GM18868 (cell line): ENCODE measurements at regions not wholly inside any gene's neighbourhood (a gene's known extent, or its start where the extent isn't known, plus 50 kb on each side); places are given as distances from the start of the nearest gene placed in this dataset.
"Not testable (repeated sequence)": the region's sequence is repeated elsewhere in the genome, so short reads cannot be mapped to it uniquely, and the experiment has no call there.

Source experiments
- ATAC-seq: cut with Tn5 transposase; IDR thresholded peaks from one replicate; pipeline ENCODE4 v1.9.1; 2021; ENCODE audit warnings: mild to moderate bottlenecking, moderate library complexity; ENCODE audit not compliant: unreplicated experiment

DNA sequence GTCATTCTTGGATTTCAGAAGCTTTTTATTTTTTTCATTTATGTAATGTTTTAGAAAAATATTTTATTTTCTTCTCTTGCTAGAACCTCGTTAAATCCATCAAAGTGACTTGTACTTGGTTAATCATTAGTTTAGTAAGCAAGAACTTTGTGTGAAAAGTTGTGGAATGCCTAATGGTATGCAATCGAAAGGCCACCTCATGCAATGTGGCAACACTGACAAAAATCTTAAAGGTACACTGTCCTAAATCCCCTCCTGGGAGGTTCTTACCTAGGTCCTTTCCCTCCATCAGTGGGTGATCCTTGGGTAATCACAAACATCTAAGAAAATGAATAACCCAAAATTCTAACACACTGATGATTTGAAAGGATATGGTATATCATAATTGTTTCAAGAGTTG, 304.2 kb downstream of the DNAH5 start:
- ATAC-seq: no peak

GRCh38 chr5:13632676-13633075, 311.8 kb downstream of the DNAH5 start:
- ATAC-seq: no peak

DNA sequence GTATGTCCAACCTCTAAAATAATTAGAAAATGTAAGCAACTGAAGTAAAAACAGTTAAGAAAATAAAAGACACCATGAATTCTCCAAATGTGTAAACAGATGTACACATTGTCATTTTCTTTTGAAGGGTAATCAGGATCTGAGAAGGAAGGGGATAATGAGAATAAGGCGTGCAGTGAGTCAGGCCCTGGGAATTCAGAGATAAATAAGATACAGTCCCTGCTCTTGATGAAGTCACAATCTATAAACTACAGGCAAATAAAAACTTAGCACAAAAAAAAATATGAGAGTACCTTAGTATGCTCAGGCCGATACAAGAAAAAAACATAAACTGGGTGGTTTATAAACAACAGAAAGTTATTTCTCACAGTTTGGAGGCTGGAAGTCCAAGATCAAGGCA, 315.3 kb downstream of the DNAH5 start:
- ATAC-seq: no peak

GRCh38 chr5:13627673-13628454, 316.6 kb downstream of the DNAH5 start:
- ATAC-seq: no peak

GRCh38 chr5:13625616-13626198, 318.8 kb downstream of the DNAH5 start:
- no peak for ATAC-seq

DNA sequence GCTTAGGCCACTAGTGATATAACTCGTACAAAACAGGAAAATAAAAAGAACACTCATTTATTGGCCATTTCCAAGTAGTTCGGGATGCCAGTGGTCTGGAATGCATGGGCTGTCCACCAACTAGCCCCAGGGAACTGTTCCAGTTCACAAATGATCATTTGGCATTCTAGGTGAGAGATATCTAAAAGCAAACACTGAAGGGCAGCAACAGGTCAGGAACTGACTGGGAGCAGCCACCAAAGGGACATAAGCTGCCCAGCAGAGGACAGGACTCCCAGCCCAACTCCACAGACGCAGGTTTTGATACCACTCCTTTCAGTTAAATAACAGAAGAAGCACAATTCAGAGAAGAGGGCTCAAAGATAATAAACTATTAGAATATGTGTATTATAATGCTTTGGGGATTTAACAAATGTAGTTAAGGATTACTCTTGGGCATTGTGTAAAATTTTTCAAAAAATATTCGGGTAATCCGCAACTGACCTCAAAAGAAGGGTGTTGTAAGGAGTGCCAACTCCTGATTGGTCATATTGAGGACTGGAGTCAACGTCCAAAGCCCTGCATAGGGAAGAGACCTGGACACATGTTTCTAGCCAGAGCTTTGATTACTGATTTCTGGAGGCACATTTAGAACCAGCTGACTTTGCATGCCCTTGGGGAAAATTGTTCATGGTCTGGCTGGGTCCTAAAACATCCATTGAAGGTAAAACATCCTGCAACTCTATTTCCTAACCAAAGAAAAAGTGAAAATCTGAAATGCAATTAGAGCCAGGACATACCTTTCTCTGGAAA, 320.0 kb downstream of the DNAH5 start:
- ATAC-seq: no peak

DNA sequence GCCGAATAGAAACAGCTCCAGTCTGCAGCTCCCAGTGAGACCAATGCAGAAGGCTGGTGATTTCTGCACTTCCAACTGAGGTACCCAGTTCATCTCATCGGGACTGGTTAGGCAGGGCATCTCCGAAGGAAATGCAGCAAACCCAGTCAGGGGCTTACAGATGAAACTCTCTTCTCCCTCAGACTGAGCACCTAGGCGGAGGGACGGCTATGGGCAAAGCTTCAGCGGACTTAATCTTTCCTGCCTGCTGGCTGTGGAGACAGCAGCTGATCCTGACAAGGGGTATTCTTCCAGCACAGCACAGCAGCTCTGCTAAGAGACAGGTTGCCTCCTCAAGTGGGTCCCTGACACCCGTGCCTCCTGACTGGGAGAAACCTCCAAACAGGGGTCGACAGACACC, 330.9 kb downstream of the DNAH5 start:
- ATAC-seq: no peak

GRCh38 chr5:13611604-13612003, 332.9 kb downstream of the DNAH5 start:
- no peak for ATAC-seq

- ATAC-seq: no peak
These were observed 335.0 kb downstream of the DNAH5 start for GRCh38 chr5:13609504-13609903.

- no peak for ATAC-seq
These were observed 338.4 kb downstream of the DNAH5 start for GRCh38 chr5:13606051-13606450.

DNA sequence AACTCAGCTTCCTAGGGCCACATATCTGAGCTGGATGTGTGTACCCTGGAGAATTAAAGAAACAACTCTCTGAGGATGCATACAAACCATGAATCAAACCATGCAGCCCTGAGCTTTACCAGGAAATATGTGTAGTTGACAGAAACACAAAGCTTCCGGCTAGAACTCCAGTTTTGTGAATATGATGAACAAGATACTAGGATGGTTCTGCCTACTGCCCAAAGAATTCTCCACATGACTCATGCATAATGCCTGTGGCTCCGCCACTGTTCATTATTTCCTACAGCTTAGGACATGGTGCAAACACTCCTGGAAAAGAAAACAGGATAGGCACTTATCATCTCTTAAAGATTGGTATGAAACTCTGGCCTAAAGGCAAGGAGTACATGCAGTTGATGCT, 343.4 kb downstream of the DNAH5 start:
- ATAC-seq: no peak

DNA sequence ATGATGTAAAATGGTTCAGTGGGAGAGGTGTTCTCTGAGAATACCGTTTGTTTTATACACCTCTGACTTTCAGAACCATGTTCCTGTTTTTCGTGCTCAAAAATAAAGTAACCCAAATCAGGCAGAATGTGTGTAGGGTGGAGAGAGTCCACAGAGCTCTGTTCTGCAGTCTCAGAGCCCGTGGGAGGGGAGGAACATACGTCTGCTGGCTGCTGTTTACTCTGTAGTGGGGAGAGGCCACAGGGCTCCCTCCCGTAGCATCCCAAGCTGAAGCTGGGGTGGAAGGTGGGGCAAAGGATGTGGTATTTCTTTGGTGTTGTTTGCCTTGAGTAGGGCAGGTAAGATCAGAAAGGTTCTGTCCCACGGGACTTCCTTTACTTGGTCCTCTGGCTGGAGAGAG, 348.5 kb downstream of the DNAH5 start:
- ATAC-seq: no peak

DNA sequence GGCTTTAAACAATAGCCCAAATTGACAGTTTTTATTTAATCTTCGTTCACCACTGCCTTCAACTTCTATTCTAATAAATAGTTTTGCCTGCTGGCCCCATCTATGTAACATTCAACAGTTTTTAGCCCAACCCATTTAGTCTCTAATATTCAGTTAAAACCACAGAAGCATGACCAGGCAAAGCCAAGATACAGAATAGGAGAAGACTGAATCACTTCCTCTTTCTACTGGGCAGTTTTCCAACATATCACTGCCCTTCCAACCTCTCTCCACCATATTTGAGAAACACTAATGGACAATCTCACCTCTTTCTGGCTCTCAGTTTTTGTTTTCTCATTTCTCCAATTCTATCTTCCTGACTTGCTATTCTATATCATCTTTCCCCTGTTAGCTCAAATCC, 352.9 kb downstream of the DNAH5 start:
- no peak for ATAC-seq

DNA sequence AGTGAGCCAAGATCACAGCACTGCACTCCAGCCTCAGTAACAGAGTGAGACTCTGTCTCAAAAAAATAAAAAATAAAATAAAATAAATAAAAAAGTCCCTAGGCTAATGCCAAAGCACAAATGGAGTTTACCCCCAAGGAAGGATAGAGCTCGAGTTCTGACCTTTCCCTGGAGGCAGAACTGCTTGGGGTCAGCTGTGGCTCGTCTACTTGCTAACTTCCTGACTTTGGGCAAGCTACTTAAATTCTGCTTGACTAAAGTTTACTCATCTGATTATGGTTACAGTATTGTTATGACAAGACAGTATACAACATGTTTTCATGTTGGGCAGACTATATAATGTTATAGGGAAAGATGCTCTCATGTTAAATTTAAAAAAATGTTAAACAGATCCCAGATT, 359.2 kb downstream of the DNAH5 start:
- no peak for ATAC-seq

DNA sequence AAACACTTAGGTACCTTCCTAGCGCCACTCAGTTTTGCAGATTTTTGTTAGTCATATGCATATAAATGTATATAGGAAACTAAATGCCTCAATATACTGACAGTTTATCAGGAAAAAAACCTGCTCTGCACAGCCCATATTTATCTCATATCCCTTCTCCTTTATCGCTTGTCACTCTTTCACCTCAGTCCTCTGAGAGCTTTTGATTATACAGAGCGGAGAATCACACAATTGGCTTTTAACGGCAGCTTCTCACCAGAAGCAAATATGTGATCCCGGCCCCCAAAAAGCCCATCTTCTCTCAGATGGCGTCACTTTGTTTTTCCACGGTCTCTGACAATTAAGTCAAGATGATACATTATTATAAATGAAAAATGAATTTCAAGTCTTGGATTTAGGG, 362.6 kb downstream of the DNAH5 start:
- no peak for ATAC-seq

DNA sequence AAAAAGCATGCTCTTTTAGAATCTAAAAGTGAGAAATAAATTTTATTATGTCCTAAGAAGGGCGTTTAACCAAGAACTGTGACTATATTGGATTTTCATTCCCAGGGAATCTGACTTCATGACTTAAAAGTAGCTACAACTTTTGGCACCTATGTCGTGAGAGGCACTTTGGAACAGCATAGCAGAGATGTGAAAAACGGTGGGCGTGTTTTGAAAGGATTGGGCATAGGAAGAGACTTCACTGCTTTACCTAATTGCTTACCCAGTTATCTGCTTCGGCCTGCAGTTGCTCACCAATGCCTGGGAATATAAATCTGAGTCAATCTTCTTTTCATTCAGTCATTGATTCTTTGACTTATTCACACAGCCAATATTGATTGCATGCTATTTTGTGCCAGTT, 363.4 kb downstream of the DNAH5 start:
- no peak for ATAC-seq

- no peak for ATAC-seq
These were observed 364.4 kb downstream of the DNAH5 start for GRCh38 chr5:13580058-13580457.

GRCh38 chr5:13579091-13579490, 365.4 kb downstream of the DNAH5 start:
- not testable (repeated sequence) for ATAC-seq

GRCh38 chr5:13578311-13579039, 366.0 kb downstream of the DNAH5 start:
- ATAC-seq: not testable (repeated sequence)

DNA sequence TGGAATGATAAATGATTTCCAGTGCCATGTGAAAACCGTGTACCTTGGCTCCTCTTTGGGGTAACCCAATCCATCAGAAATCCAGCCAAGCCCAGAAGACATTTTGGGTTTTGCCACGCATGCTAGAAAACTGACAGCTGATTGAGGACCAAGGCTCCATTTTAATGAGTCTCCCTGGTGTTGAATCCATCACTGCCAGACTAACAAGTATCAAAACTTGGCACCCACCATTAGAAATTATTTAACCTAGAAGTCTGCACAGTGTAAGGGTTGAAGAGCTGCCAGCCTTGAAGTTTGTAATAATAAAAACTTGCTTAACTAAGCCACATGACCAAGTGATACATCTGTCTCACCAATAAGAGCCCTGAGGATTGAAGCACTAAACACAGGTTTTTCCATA, 369.9 kb downstream of the DNAH5 start:
- ATAC-seq: no peak

DNA sequence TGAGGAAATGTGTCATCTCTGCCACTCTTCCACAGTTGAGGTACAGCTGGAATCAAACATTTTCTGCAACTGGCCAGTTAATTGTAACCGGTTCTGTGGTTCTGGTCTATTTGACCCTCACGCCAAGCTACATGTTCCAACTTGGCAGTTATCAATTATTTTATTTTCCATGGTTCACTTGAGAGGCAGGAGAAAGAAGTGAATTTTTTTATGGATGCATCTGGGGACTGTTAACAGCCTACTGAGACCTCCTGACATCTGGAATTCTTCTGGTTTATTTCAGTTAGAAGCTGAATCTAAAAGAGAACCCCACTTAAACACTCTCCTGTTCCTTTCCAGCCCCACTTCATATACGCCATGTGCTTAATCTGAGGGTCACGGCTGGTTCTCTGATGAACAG, 372.3 kb downstream of the DNAH5 start:
- ATAC-seq: no peak
